HCT116 (cell line): ENCODE measurements at regions not wholly inside any gene's neighbourhood (a gene's known extent, or its start where the extent isn't known, plus 50 kb on each side); places are given as distances from the start of the nearest gene placed in this dataset.

Source experiments
- ATAC-seq: fragments of 200-7000 bp; cut with Tn5 transposase; 2 replicates; pipeline ENCODE4 v1.9.1; 2020; ENCODE audit warnings: mild to moderate bottlenecking, moderate library complexity
- BruUV-seq: library from RNA; stranded (reverse); fragments of 400-500 nt; replicated peaks from 2 replicates; lab custom pipeline; 2021; lab: Mats Ljungman, UMichigan
- CTCF ChIA-PET: fragments of 300-600 bp; sonication (Branson Sonifier 250); formaldehyde crosslinking; loops from one replicate; lab custom pipeline; 2021; ENCODE audit warnings: antibody characterized with exemption; lab: Charles Lee
- POLR2A ChIA-PET: fragments of 300-600, 350-600 bp; sonication (Branson Sonifier 250); formaldehyde crosslinking; loops from one replicate; lab custom pipeline; 2021; ENCODE audit warnings: antibody characterized with exemption; lab: Charles Lee
- RAD21 ChIA-PET, 2 experiments: fragments of 300-600 bp; sonication (Branson Sonifier 250); formaldehyde crosslinking; loops; one replicate each; lab custom pipeline; 2023; ENCODE audit warnings: low total read pairs in 2 of 2; ENCODE audit not compliant: uncharacterized antibody in 2 of 2, unreplicated experiment in 2 of 2, low non-redundant PET in 1 of 2; lab: Charles Lee
- DNase-seq: peaks from one replicate; pipeline ENCODE4 v3.0.0-alpha.2; 2010; ENCODE audit warnings: low read depth, low spot score
- H2AFZ ChIP-seq: fragments of 200-600 bp; shearing (Covaris generic), sonication (generic); 2 replicates; pipeline ENCODE4 v1.6.1; 2017; ENCODE audit warnings: low read depth, mixed run types, mixed read lengths, antibody characterized with exemption, low read length; ENCODE audit not compliant: poor library complexity, severe bottlenecking
- H3K27ac ChIP-seq: 2 replicates; pipeline ENCODE4 v1.5.1; 2012; ENCODE audit warnings: low read depth, low read length
- H3K27me3 ChIP-seq: fragments of 200-600 bp; sonication (generic); 2 replicates; pipeline ENCODE4 v1.6.1; 2016; ENCODE audit warnings: mixed run types, low read length, mixed read lengths; ENCODE audit not compliant: insufficient read depth
- H3K36me3 ChIP-seq, 2 experiments: fragments of 200-500 bp in 1 of 2; fragments of 200-600 bp in 1 of 2; sonication (Bioruptor generic) in 1 of 2; sonication (generic) in 1 of 2; 2 replicates each; pipeline versions ENCODE4 v1.5.1 to v1.6.1; 2014 to 2016; ENCODE audit warnings: low read length in 2 of 2, inconsistent platforms in 1 of 2, mixed read lengths in 1 of 2, mixed run types in 1 of 2; ENCODE audit not compliant: insufficient read depth in 2 of 2, control insufficient read depth in 1 of 2
- H3K4me1 ChIP-seq, 2 experiments: fragments of 200-600 bp in 1 of 2; sonication (generic) in 1 of 2; 2 replicates each; pipeline versions ENCODE4 v1.5.1 to v1.6.1; 2012 to 2017; ENCODE audit warnings: low read length in 2 of 2, inconsistent platforms in 1 of 2, mild to moderate bottlenecking in 1 of 2, mixed read lengths in 1 of 2, mixed run types in 1 of 2, moderate library complexity in 1 of 2; ENCODE audit not compliant: insufficient read depth in 2 of 2, control insufficient read depth in 1 of 2
- H3K4me2 ChIP-seq: fragments of 200-600 bp; sonication (generic); 2 replicates; pipeline ENCODE4 v1.6.1; 2017; ENCODE audit warnings: mixed run types, low read length, mixed read lengths
- H3K4me3 ChIP-seq, 2 experiments: fragments of 200-600 bp in 1 of 2; sonication (generic) in 1 of 2; replicated peaks in 1 of 2; 2 replicates each; pipeline ENCODE4 v1.5.1; 2011 to 2016; ENCODE audit warnings: low read length in 2 of 2, control low read depth in 1 of 2, low read depth in 1 of 2, mild to moderate bottlenecking in 1 of 2, mixed read lengths in 1 of 2, mixed run types in 1 of 2
- H3K79me2 ChIP-seq: fragments of 200-600 bp; sonication (generic); 2 replicates; pipeline ENCODE4 v1.6.1; 2017; ENCODE audit warnings: mild to moderate bottlenecking, mixed run types, low read length, moderate library complexity, mixed read lengths; ENCODE audit not compliant: insufficient read depth
- H3K9ac ChIP-seq: fragments of 200-600 bp; sonication (generic); 2 replicates; pipeline ENCODE4 v1.6.1; 2016; ENCODE audit warnings: low read length, mixed read lengths
- H3K9me2 ChIP-seq: fragments of 200-600 bp; sonication (generic), shearing (Covaris generic); 2 replicates; pipeline ENCODE4 v1.6.1; 2017; ENCODE audit warnings: mixed run types, mild to moderate bottlenecking, moderate library complexity; ENCODE audit not compliant: insufficient read depth
- H3K9me3 ChIP-seq, 2 experiments: fragments of 200-500 bp in 1 of 2; fragments of 200-600 bp in 1 of 2; sonication (Bioruptor generic) in 1 of 2; sonication (generic) in 1 of 2; 2 replicates each; pipeline ENCODE4 v1.6.1; 2014 to 2017; ENCODE audit warnings: low read length in 2 of 2, mixed read lengths in 2 of 2, inconsistent platforms in 1 of 2, low read depth in 1 of 2, mild to moderate bottlenecking in 1 of 2, mixed run types in 1 of 2, moderate library complexity in 1 of 2; ENCODE audit not compliant: control insufficient read depth in 1 of 2, insufficient read depth in 1 of 2
- H4K20me1 ChIP-seq: fragments of 200-600 bp; sonication (generic), shearing (Covaris generic); 2 replicates; pipeline ENCODE4 v1.6.1; 2017; ENCODE audit warnings: mixed run types, mild to moderate bottlenecking, moderate library complexity; ENCODE audit not compliant: insufficient read depth
- ATF3 ChIP-seq: IDR thresholded peaks from 2 replicates; pipeline ENCODE4 v1.6.1; 2012
- CBX3 ChIP-seq: IDR thresholded peaks from 2 replicates; pipeline ENCODE4 v1.6.1; 2012; ENCODE audit warnings: low read depth
- CEBPB ChIP-seq: IDR thresholded peaks from 2 replicates; pipeline ENCODE4 v1.6.1; 2012; ENCODE audit warnings: low read depth
- CTCF ChIP-seq, 3 experiments: fragments of 200-600 bp in 1 of 3; sonication (generic) in 1 of 3; IDR thresholded peaks in 2 of 3; conservative IDR thresholded peaks in 1 of 3; 2 replicates each; pipeline ENCODE4 v1.5.1; 2012 to 2017; ENCODE audit warnings: low read depth in 2 of 3, low read length in 2 of 3, antibody characterized with exemption in 1 of 3, borderline replicate concordance in 1 of 3, control low read depth in 1 of 3, mild to moderate bottlenecking in 1 of 3, mixed read lengths in 1 of 3, mixed run types in 1 of 3, moderate library complexity in 1 of 3; ENCODE audit not compliant: insufficient read depth in 1 of 3
- EGR1 ChIP-seq: IDR thresholded peaks from 2 replicates; pipeline ENCODE4 v1.6.1; 2012; ENCODE audit warnings: low read depth
- ELF1 ChIP-seq: IDR thresholded peaks from 2 replicates; pipeline ENCODE4 v1.6.1; 2012; ENCODE audit warnings: low read depth, borderline replicate concordance
- EZH2 ChIP-seq: fragments of 200-600 bp; sonication (generic); IDR thresholded peaks from 2 replicates; pipeline ENCODE4 v1.6.1; 2017; ENCODE audit warnings: antibody characterized with exemption, mixed run types
- EZH2phosphoT487 ChIP-seq: fragments of 200-600 bp; IDR thresholded peaks from 2 replicates; pipeline ENCODE4 v1.6.1; 2018; ENCODE audit warnings: antibody characterized with exemption, borderline replicate concordance
- FOSL1 ChIP-seq: IDR thresholded peaks from 2 replicates; pipeline ENCODE4 v1.6.1; 2012; ENCODE audit warnings: low read depth
- POLR2A ChIP-seq: IDR thresholded peaks from 2 replicates; pipeline ENCODE4 v1.7.0; 2011; ENCODE audit warnings: borderline replicate concordance; ENCODE audit not compliant: insufficient read depth, insufficient read length; ENCODE audit errors: extremely low read depth
- RAD21 ChIP-seq: IDR thresholded peaks from 2 replicates; pipeline ENCODE4 v1.6.1; 2012; ENCODE audit warnings: low read depth, mild to moderate bottlenecking
- REST ChIP-seq: IDR thresholded peaks from 2 replicates; pipeline ENCODE4 v1.6.1; 2012; ENCODE audit warnings: low read depth
- SIN3A ChIP-seq: IDR thresholded peaks from 2 replicates; pipeline ENCODE4 v1.6.1; 2012; ENCODE audit warnings: low read depth
- SRF ChIP-seq: IDR thresholded peaks from 2 replicates; pipeline ENCODE4 v1.6.1; 2012; ENCODE audit warnings: low read depth
- TCF7L2 ChIP-seq: IDR thresholded peaks from 2 replicates; pipeline ENCODE4 v1.7.0; 2011; ENCODE audit warnings: borderline replicate concordance, inconsistent platforms; ENCODE audit not compliant: insufficient read depth, insufficient read length; ENCODE audit errors: extremely low read depth
- YY1 ChIP-seq: IDR thresholded peaks from 2 replicates; pipeline ENCODE4 v1.6.1; 2011; ENCODE audit warnings: low read length, low read depth, moderate library complexity, mild to moderate bottlenecking; ENCODE audit not compliant: insufficient replicate concordance; ENCODE audit errors: extremely low read depth
- ZFX ChIP-seq: fragments of 450-650 bp; IDR thresholded peaks from 2 replicates; pipeline ENCODE4 v1.6.1; 2017
- intact Hi-C: fragments of 100-400 bp; cut with micrococcal nuclease; formaldehyde crosslinking; loops from 2 replicates; pipeline ENCODE4 v1.10.0; 2022
- TF ChIP-seq, protein P1 (sequence below): IDR thresholded peaks from 2 replicates; pipeline ENCODE4 v1.6.1; 2012

DNA sequence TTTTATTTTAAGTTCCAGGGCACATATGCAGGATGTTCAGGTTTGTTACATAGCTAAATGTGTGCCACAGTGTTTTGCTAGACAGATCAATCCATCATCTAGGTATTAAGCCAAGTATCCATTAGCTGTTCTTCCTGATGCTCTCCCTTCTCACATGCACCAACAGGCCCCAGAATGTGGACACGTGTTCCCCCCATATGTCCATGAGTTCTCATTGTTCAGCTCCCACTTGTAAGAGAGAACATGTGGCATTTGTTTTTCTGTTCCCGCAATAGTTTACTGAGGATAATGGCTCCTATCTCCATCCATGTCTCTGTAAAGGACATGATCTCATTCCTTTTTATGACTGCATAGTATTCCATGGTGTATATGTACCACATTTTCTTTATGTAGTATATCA, 374.8 kb upstream of the FAT1 start (continued):
- TF ChIP-seq REST (no peak), ELF1 (no peak), CEBPB (no peak), SRF (no peak), EZH2phosphoT487 (no peak), CBX3 (no peak)

DNA sequence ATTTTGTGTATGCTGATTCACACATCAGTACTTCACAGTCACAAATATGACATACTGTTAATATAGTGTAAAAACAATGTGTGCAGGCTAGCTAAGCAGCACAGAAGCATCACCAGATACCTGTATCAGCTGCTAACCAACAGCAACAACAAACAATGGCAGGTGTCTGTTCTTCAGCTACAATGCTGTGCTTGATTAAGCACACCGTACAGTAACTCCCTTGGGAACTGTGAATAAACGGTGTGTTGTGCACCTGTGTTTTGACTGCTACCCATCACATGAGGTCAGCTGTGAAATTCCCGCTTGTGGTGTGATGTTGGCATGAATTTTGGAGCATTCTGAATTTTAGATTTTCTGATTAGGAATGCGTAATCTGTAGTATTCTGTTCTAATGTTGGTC, 379.7 kb upstream of the FAT1 start:
- RAD21 ChIA-PET: no interaction called here
- H3K79me2 ChIP-seq: no peaks in the 10 kb centered on the region
- no peaks in the 10 kb centered on the region for H3K9me3 ChIP-seq
- H3K36me3 ChIP-seq: no peaks in the 10 kb centered on the region
- H3K4me3 ChIP-seq: no peak overlapping the region
- intact Hi-C loops: no loop called here
- H3K9ac ChIP-seq: no peak overlapping the region
- ATAC-seq (no peak), DNase-seq (no peak)
- CTCF ChIA-PET: no interaction called here
- no peaks in the 10 kb centered on the region for H3K9me2 ChIP-seq
- H3K4me2 ChIP-seq: no peak overlapping the region
- POLR2A ChIA-PET: no interaction called here
- BruUV-seq: no TSS peak
- H2AFZ ChIP-seq: no peak overlapping the region
- H3K27ac ChIP-seq: no peak overlapping the region
- no peaks in the 10 kb centered on the region for H3K4me1 ChIP-seq
- H3K27me3 ChIP-seq: no peaks in the 10 kb centered on the region
- H4K20me1 ChIP-seq: no peaks in the 10 kb centered on the region
- TF ChIP-seq ELF1 (no peak), ATF3 (no peak), EZH2phosphoT487 (no peak), SIN3A (no peak), EZH2 (no peak), CBX3 (no peak), ZFX (no peak), FOSL1 (no peak), TCF7L2 (no peak), EGR1 (no peak), POLR2A (no peak), YY1 (no peak), RAD21 (no peak), REST (no peak), CTCF (IDR thresholded peaks at IDR 0.05 in 2 of 3, conservative IDR thresholded peaks at IDR 0.05 in 1 of 3; ENCODE audit: borderline replicate concordance in 1 of 3, insufficient read depth in 1 of 3, low read depth in 2 of 3, low read length in 2 of 3) (no peak)
- TF ChIP-seq, protein P1, sequence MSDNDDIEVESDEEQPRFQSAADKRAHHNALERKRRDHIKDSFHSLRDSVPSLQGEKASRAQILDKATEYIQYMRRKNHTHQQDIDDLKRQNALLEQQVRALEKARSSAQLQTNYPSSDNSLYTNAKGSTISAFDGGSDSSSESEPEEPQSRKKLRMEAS: no peak
